D721Med (cell line): ENCODE measurements at regions not wholly inside any gene's neighbourhood (a gene's known extent, or its start where the extent isn't known, plus 50 kb on each side); places are given as distances from the start of the nearest gene placed in this dataset.

Experiments used
- DNase-seq: peaks from one replicate; pipeline ENCODE4 v3.0.0; 2011; ENCODE audit warnings: low spot score; ENCODE audit not compliant: insufficient read length
- FAIRE-seq: peaks from 2 replicates; lab custom pipeline; 2011; peaks lifted over from hg19 to GRCh38; lab: Jason Lieb, UNC
- CTCF ChIP-seq: IDR thresholded peaks from 2 replicates; pipeline ENCODE4 v1.5.1; 2012; ENCODE audit warnings: mild to moderate bottlenecking, control low read depth; ENCODE audit not compliant: insufficient read depth; ENCODE audit errors: missing control alignments

GRCh38 chr4:185881430-185881829 is 69.4 kb upstream of the SORBS2 start:
- no peak for TF ChIP-seq CTCF
- FAIRE-seq (no peak), DNase-seq (no peak)

- FAIRE-seq (no peak), DNase-seq (no peak)
- no peak for TF ChIP-seq CTCF
Measured at GRCh38 chr4:185883591-185883990, 71.6 kb upstream of the SORBS2 start.

- DNase-seq (no peak), FAIRE-seq (no peak)
- no peak for TF ChIP-seq CTCF
Measured at GRCh38 chr4:185885075-185885474, 73.1 kb upstream of the SORBS2 start.

- no peak for FAIRE-seq
- no peak for TF ChIP-seq CTCF
- DNase-seq, result no peak
Measured at GRCh38 chr4:185885604-185886003, 73.6 kb upstream of the SORBS2 start.

GRCh38 chr4:185886832-185887524 is 75.0 kb upstream of the SORBS2 start:
- TF ChIP-seq CTCF, result no peak
- DNase-seq (no peak), FAIRE-seq (no peak)

- DNase-seq, result no peak
- no peak for FAIRE-seq
- no peak for TF ChIP-seq CTCF
Measured at GRCh38 chr4:185888676-185889075, 76.7 kb upstream of the SORBS2 start.

- FAIRE-seq (no peak), DNase-seq (no peak)
- TF ChIP-seq CTCF, result no peak
Measured at GRCh38 chr4:185889585-185889984, 77.6 kb upstream of the SORBS2 start.
